A673 (cell line): ENCODE measurements at regions not wholly inside any gene's neighbourhood (a gene's known extent, or its start where the extent isn't known, plus 50 kb on each side); places are given as distances from the start of the nearest gene placed in this dataset.

ENCODE experiments used
- CTCF ChIP-seq: fragments of 300-800, 200-600 bp; sonication (generic); conservative IDR thresholded peaks from 2 replicates; pipeline ENCODE4 v1.5.1; 2017; ENCODE audit warnings: low read depth, mild to moderate bottlenecking, antibody characterized with exemption, low read length, moderate library complexity, mixed read lengths
- EZH2 ChIP-seq: fragments of 200-600 bp; sonication (generic); IDR thresholded peaks from 2 replicates; pipeline ENCODE4 v1.6.1; 2017; ENCODE audit warnings: borderline replicate concordance, low read depth, mild to moderate bottlenecking, mixed read lengths, antibody characterized with exemption, low read length; ENCODE audit not compliant: poor library complexity, severe bottlenecking

- TF ChIP-seq CTCF (no peak), EZH2 (no peak)
Measured at GRCh38 chr5:57332361-57332760, 150.2 kb downstream of the ACTBL2 start.
